PC-9 (cell line): ENCODE measurements at regions not wholly inside any gene's neighbourhood (a gene's known extent, or its start where the extent isn't known, plus 50 kb on each side); places are given as distances from the start of the nearest gene placed in this dataset.

ENCODE experiments used
- BruUV-seq: library from RNA; stranded (reverse); fragments of 400-500 nt; replicated peaks from 2 replicates; lab custom pipeline; 2021; lab: Mats Ljungman, UMichigan
- CTCF ChIA-PET: fragments of 300-600 bp; sonication (Branson Sonifier 250); formaldehyde crosslinking; loops from one replicate; lab custom pipeline; 2022; ENCODE audit warnings: antibody characterized with exemption; lab: Charles Lee
- POLR2A ChIA-PET: fragments of 300-600 bp; sonication (Branson Sonifier 250); formaldehyde crosslinking; loops from one replicate; lab custom pipeline; 2022; ENCODE audit warnings: antibody characterized with exemption; ENCODE audit not compliant: unreplicated experiment; lab: Charles Lee
- DNase-seq, 2 experiments: peaks; one replicate each; pipeline versions ENCODE4 v3.0.0 to v3.0.0-alpha.2; 2015 to 2022; ENCODE audit warnings: mixed read lengths in 1 of 2
- H2AFZ ChIP-seq: fragments of 200-600 bp; sonication (generic); 2 replicates; pipeline ENCODE4 v1.8.1; 2017; ENCODE audit warnings: antibody characterized with exemption
- H3F3A ChIP-seq: fragments of 200-600 bp; sonication (generic); 2 replicates; pipeline ENCODE4 v1.8.1; 2017; ENCODE audit warnings: antibody characterized with exemption, mild to moderate bottlenecking, low read depth; ENCODE audit not compliant: insufficient read depth
- H3K27ac ChIP-seq: fragments of 200-600 bp; sonication (generic); 2 replicates; pipeline ENCODE4 v1.6.1; 2016; ENCODE audit warnings: mixed run types
- H3K27me3 ChIP-seq: fragments of 200-600 bp; sonication (generic); 2 replicates; pipeline ENCODE4 v1.6.1; 2016; ENCODE audit warnings: low read depth, mixed run types; ENCODE audit not compliant: insufficient read depth
- H3K36me3 ChIP-seq: fragments of 200-600 bp; sonication (generic); 2 replicates; pipeline ENCODE4 v1.6.1; 2016; ENCODE audit warnings: low read depth, mixed run types
- H3K4me1 ChIP-seq: fragments of 200-600 bp; sonication (generic); replicated peaks from 2 replicates; pipeline ENCODE4 v1.6.1; 2016; ENCODE audit warnings: mixed run types; ENCODE audit not compliant: insufficient read depth
- H3K4me2 ChIP-seq: fragments of 200-600 bp; sonication (generic); 2 replicates; pipeline ENCODE4 v1.6.1; 2017; ENCODE audit warnings: mixed run types
- H3K4me3 ChIP-seq: fragments of 200-600 bp; sonication (generic); 2 replicates; pipeline ENCODE4 v1.6.1; 2016; ENCODE audit warnings: mixed run types
- H3K79me2 ChIP-seq: fragments of 200-600 bp; sonication (generic); 2 replicates; pipeline ENCODE4 v1.6.1; 2017; ENCODE audit warnings: low read depth, mixed run types
- H3K9me2 ChIP-seq: fragments of 200-600 bp; sonication (generic); 2 replicates; pipeline ENCODE4 v1.8.1; 2017; ENCODE audit warnings: mild to moderate bottlenecking; ENCODE audit not compliant: insufficient read depth
- H3K9me3 ChIP-seq: fragments of 200-600 bp; sonication (generic); 2 replicates; pipeline ENCODE4 v1.8.1; 2016; ENCODE audit warnings: low read depth; ENCODE audit not compliant: insufficient read depth
- H4K20me1 ChIP-seq: fragments of 200-600 bp; sonication (generic); 2 replicates; pipeline ENCODE4 v1.8.1; 2017; ENCODE audit not compliant: insufficient read depth
- EZH2 ChIP-seq: fragments of 200-600 bp; sonication (generic); IDR thresholded peaks from 2 replicates; pipeline ENCODE4 v1.8.0; 2017; ENCODE audit warnings: antibody characterized with exemption, low read depth
- intact Hi-C: fragments of 100-400 bp; cut with micrococcal nuclease; formaldehyde crosslinking; loops from one replicate; pipeline ENCODE4 v1.10.0; 2022; ENCODE audit not compliant: unreplicated experiment
- TF ChIP-seq, protein P1 (sequence below): fragments of 200-600 bp; sonication (generic); conservative IDR thresholded peaks from 2 replicates; pipeline ENCODE4 v1.6.1; 2017; ENCODE audit warnings: mixed run types, antibody characterized with exemption, mild to moderate bottlenecking, moderate library complexity

DNA sequence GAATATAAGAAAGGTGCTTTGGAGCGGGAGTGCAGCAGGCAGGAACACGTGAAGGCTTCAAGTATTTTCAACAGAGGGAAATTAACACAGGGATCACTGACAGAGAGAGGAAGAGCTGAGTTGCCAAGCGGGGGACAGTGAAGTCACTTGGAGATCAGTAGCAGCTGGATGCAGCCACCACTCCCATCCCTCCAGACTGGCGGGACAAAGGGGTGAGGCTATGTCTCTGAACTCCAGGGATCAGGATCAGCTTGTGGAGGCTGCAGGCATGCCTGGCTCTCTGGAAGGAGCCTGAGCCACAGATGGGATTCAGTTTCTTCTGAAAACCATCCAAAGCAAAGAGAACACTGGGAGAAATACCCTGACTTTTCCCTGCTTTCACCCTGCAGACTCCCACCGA, 113.7 kb upstream of the IRX3 start:
- Histone ChIP-seq H3K27me3 (no peaks in the 10 kb centered on the region), H3K36me3 (no peaks in the 10 kb centered on the region), H3K79me2 (no peaks in the 10 kb centered on the region), H3K27ac (no peak overlapping the region), H3K9me3 (no peaks in the 10 kb centered on the region), H3K4me1 (no peaks in the 10 kb centered on the region), H3F3A (no peaks in the 10 kb centered on the region), H3K4me2 (no peak overlapping the region), H4K20me1 (no peaks in the 10 kb centered on the region), H3K9me2 (no peaks in the 10 kb centered on the region), H3K4me3 (no peak overlapping the region), H2AFZ (no peak overlapping the region)
- intact Hi-C loops = no loop called here
- TF ChIP-seq, protein P1, sequence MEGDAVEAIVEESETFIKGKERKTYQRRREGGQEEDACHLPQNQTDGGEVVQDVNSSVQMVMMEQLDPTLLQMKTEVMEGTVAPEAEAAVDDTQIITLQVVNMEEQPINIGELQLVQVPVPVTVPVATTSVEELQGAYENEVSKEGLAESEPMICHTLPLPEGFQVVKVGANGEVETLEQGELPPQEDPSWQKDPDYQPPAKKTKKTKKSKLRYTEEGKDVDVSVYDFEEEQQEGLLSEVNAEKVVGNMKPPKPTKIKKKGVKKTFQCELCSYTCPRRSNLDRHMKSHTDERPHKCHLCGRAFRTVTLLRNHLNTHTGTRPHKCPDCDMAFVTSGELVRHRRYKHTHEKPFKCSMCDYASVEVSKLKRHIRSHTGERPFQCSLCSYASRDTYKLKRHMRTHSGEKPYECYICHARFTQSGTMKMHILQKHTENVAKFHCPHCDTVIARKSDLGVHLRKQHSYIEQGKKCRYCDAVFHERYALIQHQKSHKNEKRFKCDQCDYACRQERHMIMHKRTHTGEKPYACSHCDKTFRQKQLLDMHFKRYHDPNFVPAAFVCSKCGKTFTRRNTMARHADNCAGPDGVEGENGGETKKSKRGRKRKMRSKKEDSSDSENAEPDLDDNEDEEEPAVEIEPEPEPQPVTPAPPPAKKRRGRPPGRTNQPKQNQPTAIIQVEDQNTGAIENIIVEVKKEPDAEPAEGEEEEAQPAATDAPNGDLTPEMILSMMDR = no peak
- TF ChIP-seq EZH2 = no peak
- ChIA-PET POLR2A (no interaction called here), CTCF (interaction anchor here (0.6 kb wide), 1 partner anchor 722 kb away, joined by 23 read pairs; no protein-coding TSS in a partner anchor)
- no peak for DNase-seq
- BruUV-seq = no TSS peak

GRCh38 chr16:54398986-54399385, 112.4 kb upstream of the IRX3 start:
- no peak for DNase-seq
- CTCF ChIA-PET = no interaction called here
- H3K4me2 ChIP-seq = no peak overlapping the region
- no peaks in the 10 kb centered on the region for H4K20me1 ChIP-seq
- H3K9me3 ChIP-seq = no peaks in the 10 kb centered on the region
- H3K27ac ChIP-seq = no peak overlapping the region
- H3K4me3 ChIP-seq = no peak overlapping the region
- POLR2A ChIA-PET = no interaction called here
- no peaks in the 10 kb centered on the region for H3K79me2 ChIP-seq
- no peaks in the 10 kb centered on the region for H3K4me1 ChIP-seq
- H3K36me3 ChIP-seq = no peaks in the 10 kb centered on the region
- no peak for TF ChIP-seq EZH2
- TF ChIP-seq, protein P1 = no peak
- H3K9me2 ChIP-seq = no peaks in the 10 kb centered on the region
- intact Hi-C loops = no loop called here
- no peaks in the 10 kb centered on the region for H3K27me3 ChIP-seq
- no peaks in the 10 kb centered on the region for H3F3A ChIP-seq
- no TSS peak for BruUV-seq
- H2AFZ ChIP-seq = no peak overlapping the region

- DNase-seq = no peak
- no TSS peak for BruUV-seq
- no peaks in the 10 kb centered on the region for H4K20me1 ChIP-seq
- ChIA-PET CTCF (no interaction called here), POLR2A (no interaction called here)
- no peaks in the 10 kb centered on the region for H3F3A ChIP-seq
- no peaks in the 10 kb centered on the region for H3K9me2 ChIP-seq
- no peak for TF ChIP-seq EZH2
- TF ChIP-seq, protein P1 = no peak
- no peak overlapping the region for H3K4me3 ChIP-seq
- no peak overlapping the region for H2AFZ ChIP-seq
- H3K27ac ChIP-seq = no peak overlapping the region
- H3K79me2 ChIP-seq = no peaks in the 10 kb centered on the region
- H3K4me2 ChIP-seq = no peak overlapping the region
- H3K27me3 ChIP-seq = no peaks in the 10 kb centered on the region
- H3K36me3 ChIP-seq = no peaks in the 10 kb centered on the region
- no peaks in the 10 kb centered on the region for H3K9me3 ChIP-seq
- intact Hi-C loops = no loop called here
- no peaks in the 10 kb centered on the region for H3K4me1 ChIP-seq
Observed at GRCh38 chr16:54397838-54398237, 111.3 kb upstream of the IRX3 start.
